GM19328 (cell line): ENCODE measurements at regions not wholly inside any gene's neighbourhood (a gene's known extent, or its start where the extent isn't known, plus 50 kb on each side); places are given as distances from the start of the nearest gene placed in this dataset.
"Not testable (repeated sequence)": the region's sequence is repeated elsewhere in the genome, so short reads cannot be mapped to it uniquely, and the experiment has no call there.

Experiments
- ATAC-seq: cut with Tn5 transposase; IDR thresholded peaks from one replicate; pipeline ENCODE4 v1.9.1; 2021; ENCODE audit warnings: mild to moderate bottlenecking, moderate library complexity; ENCODE audit not compliant: unreplicated experiment

GRCh38 chr14:54241517-54241916 lies 155.3 kb upstream of the CDKN3 start:
- ATAC-seq: no peak

GRCh38 chr14:54251356-54251755 lies 145.5 kb upstream of the CDKN3 start:
- ATAC-seq: no peak

- ATAC-seq: no peak
Measured at GRCh38 chr14:54252072-54252730, 144.6 kb upstream of the CDKN3 start.

- ATAC-seq: no peak
Measured at GRCh38 chr14:54253195-54253947, 143.4 kb upstream of the CDKN3 start.

- no peak for ATAC-seq
Measured at GRCh38 chr14:54256156-54256555, 140.7 kb upstream of the CDKN3 start.

GRCh38 chr14:54257424-54257823 lies 139.4 kb upstream of the CDKN3 start:
- no peak for ATAC-seq

GRCh38 chr14:54258382-54258781 lies 138.4 kb upstream of the CDKN3 start:
- ATAC-seq: no peak

- no peak for ATAC-seq
Measured at GRCh38 chr14:54259821-54260220, 137.0 kb upstream of the CDKN3 start.

- ATAC-seq: no peak
Measured at GRCh38 chr14:54261283-54261682, 135.5 kb upstream of the CDKN3 start.

GRCh38 chr14:54266616-54267015 lies 130.2 kb upstream of the CDKN3 start:
- ATAC-seq: not testable (repeated sequence)

GRCh38 chr14:54267172-54267571 lies 129.6 kb upstream of the CDKN3 start:
- peak; percentile 78 for ATAC-seq

- no peak for ATAC-seq
Measured at GRCh38 chr14:54275997-54276725, 120.6 kb upstream of the CDKN3 start.

- ATAC-seq: no peak
Measured at GRCh38 chr14:54278087-54278486, 118.7 kb upstream of the CDKN3 start.

GRCh38 chr14:54278665-54279295 lies 118.0 kb upstream of the CDKN3 start:
- no peak for ATAC-seq

- no peak for ATAC-seq
Measured at GRCh38 chr14:54282849-54283248, 114.0 kb upstream of the CDKN3 start.

GRCh38 chr14:54285030-54285429 lies 111.8 kb upstream of the CDKN3 start:
- ATAC-seq: no peak

GRCh38 chr14:54291491-54292191 lies 105.2 kb upstream of the CDKN3 start:
- ATAC-seq: no peak

GRCh38 chr14:54294802-54295201 lies 102.0 kb upstream of the CDKN3 start:
- ATAC-seq: no peak

GRCh38 chr14:54299410-54300363 lies 97.1 kb upstream of the CDKN3 start:
- no peak for ATAC-seq

- ATAC-seq: no peak
Measured at GRCh38 chr14:54300881-54301280, 95.9 kb upstream of the CDKN3 start.
